HEK293 (cell line): ENCODE measurements at regions not wholly inside any gene's neighbourhood (a gene's known extent, or its start where the extent isn't known, plus 50 kb on each side); places are given as distances from the start of the nearest gene placed in this dataset.

Source experiments
- CTCF ChIP-seq: fragments of 450-650 bp; formaldehyde crosslinking; IDR thresholded peaks from 2 replicates; pipeline ENCODE4 v1.5.1; 2016; ENCODE audit warnings: missing biosample characterization, missing genetic modification characterization
- MZF1 ChIP-seq: fragments of 450-650 bp; formaldehyde crosslinking; IDR thresholded peaks from 2 replicates; pipeline ENCODE4 v1.5.1; 2017; ENCODE audit warnings: missing biosample characterization, missing genetic modification characterization, borderline replicate concordance
- ZBTB7A ChIP-seq: fragments of 450-650 bp; formaldehyde crosslinking; IDR thresholded peaks from 2 replicates; pipeline ENCODE4 v1.5.1; 2016; ENCODE audit warnings: low read depth, missing biosample characterization, missing genetic modification characterization
- ZNF510 ChIP-seq: fragments of 450-650 bp; formaldehyde crosslinking; IDR thresholded peaks from 2 replicates; pipeline ENCODE4 v1.5.1; 2018; ENCODE audit warnings: mild to moderate bottlenecking, missing genetic modification characterization, missing biosample characterization; ENCODE audit not compliant: insufficient replicate concordance

- TF ChIP-seq CTCF (tag by site-specific recombination) (no peak), ZNF510 (tag by site-specific recombination) (no peak), ZBTB7A (tag by site-specific recombination) (no peak), MZF1 (tag by site-specific recombination) (no peak)
Observed at GRCh38 chr12:127127897-127128296, 1139.1 kb upstream of the TMEM132C start.
